GM12864 (cell line): ENCODE measurements at regions not wholly inside any gene's neighbourhood (a gene's known extent, or its start where the extent isn't known, plus 50 kb on each side); places are given as distances from the start of the nearest gene placed in this dataset.

Source experiments
- DNase-seq: peaks from one replicate; pipeline ENCODE4 v3.0.0-alpha.2; 2011; ENCODE audit warnings: low read depth
- H3K4me3 ChIP-seq: 2 replicates; pipeline ENCODE4 v1.5.1; 2011; ENCODE audit warnings: mild to moderate bottlenecking, low read depth, low read length, control low read depth
- TF ChIP-seq, protein P1 (sequence below): IDR thresholded peaks from 2 replicates; pipeline ENCODE4 v1.5.1; 2011; ENCODE audit warnings: low read depth, mild to moderate bottlenecking, moderate library complexity, low read length, control low read depth, inconsistent platforms; ENCODE audit errors: missing control alignments

GRCh38 chr20:40191573-40191972 lies 497.5 kb downstream of the MAFB start:
- H3K4me3 ChIP-seq: no peak overlapping the region
- TF ChIP-seq, protein P1, sequence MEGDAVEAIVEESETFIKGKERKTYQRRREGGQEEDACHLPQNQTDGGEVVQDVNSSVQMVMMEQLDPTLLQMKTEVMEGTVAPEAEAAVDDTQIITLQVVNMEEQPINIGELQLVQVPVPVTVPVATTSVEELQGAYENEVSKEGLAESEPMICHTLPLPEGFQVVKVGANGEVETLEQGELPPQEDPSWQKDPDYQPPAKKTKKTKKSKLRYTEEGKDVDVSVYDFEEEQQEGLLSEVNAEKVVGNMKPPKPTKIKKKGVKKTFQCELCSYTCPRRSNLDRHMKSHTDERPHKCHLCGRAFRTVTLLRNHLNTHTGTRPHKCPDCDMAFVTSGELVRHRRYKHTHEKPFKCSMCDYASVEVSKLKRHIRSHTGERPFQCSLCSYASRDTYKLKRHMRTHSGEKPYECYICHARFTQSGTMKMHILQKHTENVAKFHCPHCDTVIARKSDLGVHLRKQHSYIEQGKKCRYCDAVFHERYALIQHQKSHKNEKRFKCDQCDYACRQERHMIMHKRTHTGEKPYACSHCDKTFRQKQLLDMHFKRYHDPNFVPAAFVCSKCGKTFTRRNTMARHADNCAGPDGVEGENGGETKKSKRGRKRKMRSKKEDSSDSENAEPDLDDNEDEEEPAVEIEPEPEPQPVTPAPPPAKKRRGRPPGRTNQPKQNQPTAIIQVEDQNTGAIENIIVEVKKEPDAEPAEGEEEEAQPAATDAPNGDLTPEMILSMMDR: no peak

GRCh38 chr20:40189621-40190020 lies 499.4 kb downstream of the MAFB start:
- TF ChIP-seq, protein P1: no peak
- no peak overlapping the region for H3K4me3 ChIP-seq
- DNase-seq: no peak

More at GRCh38 chr20:40191573-40191972, 497.5 kb downstream of the MAFB start:
- DNase-seq: no peak

- H3K4me3 ChIP-seq: no peak overlapping the region
- TF ChIP-seq, protein P1: no peak
- no peak for DNase-seq
These were observed 500.7 kb downstream of the MAFB start for GRCh38 chr20:40188319-40188718.

DNA sequence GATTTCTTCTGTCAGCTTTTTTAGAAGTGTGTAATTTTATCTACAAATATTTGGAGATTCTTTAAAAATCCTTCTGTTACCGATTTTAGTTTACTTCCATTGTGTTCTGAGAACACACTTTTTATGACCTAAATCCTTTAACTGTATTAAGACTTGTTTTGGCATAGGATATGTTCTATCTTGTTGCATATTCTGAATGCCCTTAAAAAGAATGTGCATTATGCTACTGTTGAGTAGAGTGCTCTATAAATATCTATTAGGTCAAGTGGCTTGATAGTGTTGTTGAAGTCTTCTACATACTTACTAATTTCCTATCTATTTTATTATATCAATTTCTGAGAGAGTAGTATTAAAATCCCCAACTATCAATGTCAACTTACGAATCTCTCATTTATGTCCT lies 502.2 kb downstream of the MAFB start:
- no peak for DNase-seq
- H3K4me3 ChIP-seq: no peak overlapping the region
- TF ChIP-seq, protein P1: no peak

- no peak for DNase-seq
- TF ChIP-seq, protein P1: no peak
- no peak overlapping the region for H3K4me3 ChIP-seq
These were observed 507.4 kb downstream of the MAFB start for GRCh38 chr20:40181676-40182075.

- DNase-seq: no peak
- TF ChIP-seq, protein P1: no peak
- no peak overlapping the region for H3K4me3 ChIP-seq
These were observed 512.8 kb downstream of the MAFB start for GRCh38 chr20:40176098-40176841.

GRCh38 chr20:40175296-40175695 lies 513.7 kb downstream of the MAFB start:
- no peak overlapping the region for H3K4me3 ChIP-seq
- TF ChIP-seq, protein P1: no peak
- no peak for DNase-seq
